ENCODE measurements at regions not wholly inside any gene's neighbourhood (a gene's known extent, or its start where the extent isn't known, plus 50 kb on each side); places are given as distances from the start of the nearest gene placed in this dataset.

DNA sequence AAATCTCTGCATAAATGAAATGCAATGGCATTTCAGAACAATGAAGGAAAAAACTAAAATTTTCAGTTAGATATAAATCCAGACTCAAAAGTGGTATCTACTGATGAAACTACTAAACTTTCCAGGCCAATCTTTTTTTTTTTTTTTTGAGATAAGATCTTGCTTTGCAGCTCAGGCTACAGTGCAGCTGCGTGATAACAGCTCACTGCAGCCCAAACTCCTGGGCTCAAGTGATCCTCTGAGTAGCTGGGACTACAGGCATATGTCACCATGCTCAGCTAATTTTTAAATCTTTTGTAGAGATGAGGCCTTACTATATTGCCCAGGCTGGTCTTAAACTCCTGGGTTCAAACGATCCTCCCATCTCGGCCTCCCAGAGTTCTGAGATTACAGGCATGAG, 1228.2 kb upstream of the ADGRL3 start:
- TF ChIP-seq, protein P1, sequence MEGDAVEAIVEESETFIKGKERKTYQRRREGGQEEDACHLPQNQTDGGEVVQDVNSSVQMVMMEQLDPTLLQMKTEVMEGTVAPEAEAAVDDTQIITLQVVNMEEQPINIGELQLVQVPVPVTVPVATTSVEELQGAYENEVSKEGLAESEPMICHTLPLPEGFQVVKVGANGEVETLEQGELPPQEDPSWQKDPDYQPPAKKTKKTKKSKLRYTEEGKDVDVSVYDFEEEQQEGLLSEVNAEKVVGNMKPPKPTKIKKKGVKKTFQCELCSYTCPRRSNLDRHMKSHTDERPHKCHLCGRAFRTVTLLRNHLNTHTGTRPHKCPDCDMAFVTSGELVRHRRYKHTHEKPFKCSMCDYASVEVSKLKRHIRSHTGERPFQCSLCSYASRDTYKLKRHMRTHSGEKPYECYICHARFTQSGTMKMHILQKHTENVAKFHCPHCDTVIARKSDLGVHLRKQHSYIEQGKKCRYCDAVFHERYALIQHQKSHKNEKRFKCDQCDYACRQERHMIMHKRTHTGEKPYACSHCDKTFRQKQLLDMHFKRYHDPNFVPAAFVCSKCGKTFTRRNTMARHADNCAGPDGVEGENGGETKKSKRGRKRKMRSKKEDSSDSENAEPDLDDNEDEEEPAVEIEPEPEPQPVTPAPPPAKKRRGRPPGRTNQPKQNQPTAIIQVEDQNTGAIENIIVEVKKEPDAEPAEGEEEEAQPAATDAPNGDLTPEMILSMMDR (conservative IDR thresholded peaks at IDR 0.05; ENCODE audit: low read length): no peak
- TF ChIP-seq EZH2phosphoT487 (IDR thresholded peaks at IDR 0.05; ENCODE audit: borderline replicate concordance): no peak
